Endothelial cell of umbilical vein (primary cell): ENCODE measurements at regions not wholly inside any gene's neighbourhood (a gene's known extent, or its start where the extent isn't known, plus 50 kb on each side); places are given as distances from the start of the nearest gene placed in this dataset.

Source experiments
- BruUV-seq: library from RNA; stranded (reverse); fragments of 400-500 nt; replicated peaks from 2 replicates; lab custom pipeline; 2021; lab: Mats Ljungman, UMichigan
- CTCF ChIA-PET: fragments of 300-600, 350-600 bp; sonication (Branson Sonifier 250); formaldehyde crosslinking; loops from one replicate; lab custom pipeline; 2021; ENCODE audit warnings: antibody characterized with exemption, inconsistent platforms; lab: Charles Lee
- POLR2A ChIA-PET: fragments of 300-600, 350-600 bp; sonication (Branson Sonifier 250); formaldehyde crosslinking; loops from one replicate; lab custom pipeline; 2021; ENCODE audit warnings: antibody characterized with exemption, inconsistent platforms; lab: Charles Lee
- DNase-seq: peaks from one replicate; pipeline ENCODE4 v3.0.0-alpha.2; 2011; ENCODE audit warnings: low read depth, low spot score
- FAIRE-seq: peaks from 2 replicates; lab custom pipeline; 2011; peaks lifted over from hg19 to GRCh38; lab: Jason Lieb, UNC
- H2AFZ ChIP-seq: 2 replicates; pipeline ENCODE4 v1.6.0; 2012; ENCODE audit warnings: low read depth, low read length, control low read depth, inconsistent platforms
- H3K27ac ChIP-seq: 2 replicates; pipeline ENCODE4 v1.5.1; 2011; ENCODE audit warnings: low read depth, mild to moderate bottlenecking, control low read depth, low read length, moderate library complexity; ENCODE audit not compliant: insufficient read depth
- H3K27me3 ChIP-seq, 2 experiments: 2 replicates each; pipeline versions ENCODE4 v1.6.0 to v1.6.1; 2011; ENCODE audit warnings: low read length in 2 of 2, mixed read lengths in 1 of 2; ENCODE audit not compliant: control insufficient read depth in 2 of 2, insufficient read depth in 2 of 2
- H3K36me3 ChIP-seq, 2 experiments: 2 replicates in 1 of 2; 3 replicates in 1 of 2; pipeline ENCODE4 v1.5.1; 2011; ENCODE audit warnings: low read length in 2 of 2, mild to moderate bottlenecking in 1 of 2, moderate library complexity in 1 of 2; ENCODE audit not compliant: control insufficient read depth in 2 of 2, insufficient read depth in 2 of 2; ENCODE audit errors: extremely low read depth in 1 of 2
- H3K4me1 ChIP-seq: 3 replicates; pipeline ENCODE4 v1.5.1; 2011; ENCODE audit warnings: mild to moderate bottlenecking, low read length; ENCODE audit not compliant: control insufficient read depth, insufficient read depth; ENCODE audit errors: extremely low read depth
- H3K4me2 ChIP-seq: 2 replicates; pipeline ENCODE4 v1.6.1; 2011; ENCODE audit warnings: low read length, control low read depth, mixed read lengths; ENCODE audit not compliant: insufficient read depth
- H3K4me3 ChIP-seq, 3 experiments: fragments of 200-600 bp in 1 of 3; sonication (generic), shearing (Covaris generic) in 1 of 3; replicated peaks in 1 of 3; 2 replicates each; pipeline ENCODE4 v1.5.1; 2011 to 2016; ENCODE audit warnings: control low read depth in 3 of 3, low read length in 3 of 3, mild to moderate bottlenecking in 2 of 3, inconsistent platforms in 1 of 3, low read depth in 1 of 3, moderate library complexity in 1 of 3; ENCODE audit not compliant: insufficient read depth in 1 of 3
- H3K79me2 ChIP-seq: 2 replicates; pipeline ENCODE4 v1.6.0; 2012; ENCODE audit warnings: low read length, inconsistent platforms; ENCODE audit not compliant: control insufficient read depth, insufficient read depth
- H3K9ac ChIP-seq: replicated peaks from 2 replicates; pipeline ENCODE3; 2011; ENCODE audit warnings: low read length, control low read depth; ENCODE audit not compliant: insufficient read depth; ENCODE audit errors: extremely low read depth
- H3K9me1 ChIP-seq: replicated peaks from 3 replicates; pipeline ENCODE4 v1.6.0; 2011; ENCODE audit warnings: mild to moderate bottlenecking, low read length; ENCODE audit not compliant: control insufficient read depth, insufficient read depth; ENCODE audit errors: extremely low read depth
- H3K9me3 ChIP-seq: replicated peaks from 2 replicates; pipeline ENCODE4 v1.5.1; 2012; ENCODE audit warnings: low read length, inconsistent platforms; ENCODE audit not compliant: control insufficient read depth, insufficient read depth
- H4K20me1 ChIP-seq: replicated peaks from 2 replicates; pipeline ENCODE3; 2011; ENCODE audit warnings: mild to moderate bottlenecking, low read length; ENCODE audit not compliant: control insufficient read depth, insufficient read depth; ENCODE audit errors: extremely low read depth
- CTCF ChIP-seq, 2 donors: IDR thresholded peaks; 1 replicate in 1 of 2; 2 replicates in 1 of 2; pipeline ENCODE4 v1.5.1; 2011; ENCODE audit warnings: low read length in 2 of 2, mild to moderate bottlenecking in 2 of 2, moderate library complexity in 2 of 2, control low read depth in 1 of 2, inconsistent platforms in 1 of 2, low read depth in 1 of 2; ENCODE audit not compliant: insufficient read depth in 1 of 2; ENCODE audit errors: extremely low read depth in 1 of 2
- EZH2 ChIP-seq: IDR thresholded peaks from 2 replicates; pipeline ENCODE4 v1.6.1; 2012; ENCODE audit warnings: borderline replicate concordance, low read depth, mild to moderate bottlenecking, moderate library complexity, low read length, inconsistent platforms; ENCODE audit not compliant: severe bottlenecking
- FOS ChIP-seq: IDR thresholded peaks from 2 replicates; pipeline ENCODE4 v1.6.1; 2011; ENCODE audit warnings: mild to moderate bottlenecking, low read length, moderate library complexity, borderline replicate concordance; ENCODE audit not compliant: insufficient read depth
- GATA2 ChIP-seq: IDR thresholded peaks from 2 replicates; pipeline ENCODE4 v1.7.0; 2011; ENCODE audit warnings: low read depth, mild to moderate bottlenecking, moderate library complexity, mixed read lengths, low read length; ENCODE audit not compliant: insufficient read length, insufficient read depth
- JUN ChIP-seq: IDR thresholded peaks from 2 replicates; pipeline ENCODE4 v1.6.1; 2011; ENCODE audit warnings: borderline replicate concordance, low read depth; ENCODE audit not compliant: insufficient read length, insufficient read depth
- MAX ChIP-seq: IDR thresholded peaks from 2 replicates; pipeline ENCODE4 v1.6.1; 2011; ENCODE audit not compliant: insufficient read depth, insufficient read length
- MYC ChIP-seq: IDR thresholded peaks from one replicate; pipeline ENCODE4 v1.6.1; 2011; ENCODE audit warnings: mild to moderate bottlenecking, low read depth, low read length
- POLR2A ChIP-seq: IDR thresholded peaks from 2 replicates; pipeline ENCODE4 v1.6.1; 2012; ENCODE audit warnings: low read depth, mild to moderate bottlenecking, control low read depth, low read length
- POLR2AphosphoS5 ChIP-seq: IDR thresholded peaks from 2 replicates; pipeline ENCODE4 v1.6.1; 2012; ENCODE audit warnings: low read depth, mild to moderate bottlenecking, control low read depth, low read length, moderate library complexity; ENCODE audit not compliant: insufficient read depth
- dilution Hi-C: fragments of 300-500 bp; cut with MboI; formaldehyde crosslinking; loops from one replicate; pipeline ENCODE4 v1.15.0; 2019; ENCODE audit warnings: low sequenced_read_pairs; ENCODE audit not compliant: extremely low pct_ligation_motif_present
- intact Hi-C: fragments of 100-400 bp; cut with micrococcal nuclease; formaldehyde crosslinking; loops from one replicate; pipeline ENCODE4 v1.10.0; 2022

- dilution Hi-C loops, result no loop called here
- no peak overlapping the region for H3K4me2 ChIP-seq
- H3K4me1 ChIP-seq, result no peaks in the 10 kb centered on the region
- no peaks in the 10 kb centered on the region for H4K20me1 ChIP-seq
- no TSS peak for BruUV-seq
- no peaks in the 10 kb centered on the region for H3K36me3 ChIP-seq
- H3K79me2 ChIP-seq, result no peaks in the 10 kb centered on the region
- no peaks in the 10 kb centered on the region for H3K9me1 ChIP-seq
- no peaks in the 10 kb centered on the region for H3K27me3 ChIP-seq
- no peak overlapping the region for H3K4me3 ChIP-seq
- no peak overlapping the region for H3K27ac ChIP-seq
- H2AFZ ChIP-seq, result no peak overlapping the region
- CTCF ChIA-PET, result interaction anchor here (0.5 kb wide), 1 partner anchor 524 kb away, joined by 4 read pairs; no protein-coding TSS in a partner anchor
- no peak overlapping the region for H3K9ac ChIP-seq
- no peak for FAIRE-seq
- no peak for DNase-seq
- intact Hi-C loops, result no loop called here
- H3K9me3 ChIP-seq, result no peaks in the 10 kb centered on the region
- POLR2A ChIA-PET, result no interaction called here
- TF ChIP-seq POLR2AphosphoS5 (no peak), GATA2 (no peak), JUN (no peak), CTCF (IDR thresholded peaks at IDR 0.05; ENCODE audit: extremely low read depth in 1 of 2, insufficient read depth in 1 of 2, low read depth in 1 of 2, low read length in 2 of 2) (no peak), FOS (no peak), MYC (no peak), POLR2A (no peak), EZH2 (no peak), MAX (no peak)
Observed at GRCh38 chr20:11791316-11791715, 126.4 kb upstream of the BTBD3 start.
